C4-2B (cell line): ENCODE measurements at regions not wholly inside any gene's neighbourhood (a gene's known extent, or its start where the extent isn't known, plus 50 kb on each side); places are given as distances from the start of the nearest gene placed in this dataset.

Experiments used
- CTCF ChIP-seq: fragments of 450-650 bp; conservative IDR thresholded peaks from 2 replicates; pipeline ENCODE4 v1.5.1; 2017; ENCODE audit warnings: mild to moderate bottlenecking
- ZFX ChIP-seq: fragments of 450-650 bp; IDR thresholded peaks from 2 replicates; pipeline ENCODE4 v1.6.1; 2017

GRCh38 chr5:74401281-74401945 lies 239.1 kb downstream of the ENC1 start:
- TF ChIP-seq CTCF (no peak), ZFX (no peak)
